ENCODE measurements at regions not wholly inside any gene's neighbourhood (a gene's known extent, or its start where the extent isn't known, plus 50 kb on each side); places are given as distances from the start of the nearest gene placed in this dataset.

- TF ChIP-seq CTCF (conservative IDR thresholded peaks at IDR 0.05 in 1 of 2, IDR thresholded peaks at IDR 0.05 in 1 of 2; ENCODE audit: low read depth in 1 of 2, low read length in 2 of 2): no peak
- TF ChIP-seq EZH2 (IDR thresholded peaks at IDR 0.05; ENCODE audit: low read length, missing control alignments): no peak
Observed at GRCh38 chr2:126793885-126794613, 104.6 kb upstream of the TEX51 start.
